Liver (tissue), 8 donors: ENCODE measurements at regions not wholly inside any gene's neighbourhood (a gene's known extent, or its start where the extent isn't known, plus 50 kb on each side); places are given as distances from the start of the nearest gene placed in this dataset.

Experiments
- DNase-seq: peaks from one replicate; pipeline ENCODE4 v3.0.0-alpha.2; 2017; ENCODE audit warnings: low spot score
- H3K27ac ChIP-seq, 2 donors: one replicate each; pipeline ENCODE4 v1.7.0; 2013; ENCODE audit warnings: inconsistent platforms in 2 of 2, low read length in 2 of 2, control low read depth in 1 of 2, low read depth in 1 of 2, mild to moderate bottlenecking in 1 of 2
- H3K27me3 ChIP-seq, 4 donors: one replicate each; pipeline versions ENCODE4 v1.6.1 to v1.7.0; 2013; ENCODE audit warnings: low read length in 3 of 4, inconsistent platforms in 1 of 4, mild to moderate bottlenecking in 1 of 4, moderate library complexity in 1 of 4; ENCODE audit not compliant: control insufficient read depth in 4 of 4, insufficient read depth in 4 of 4
- H3K36me3 ChIP-seq, 4 donors: one replicate each; pipeline versions ENCODE4 v1.6.1 to v1.7.0; 2013; ENCODE audit warnings: low read length in 3 of 4, mild to moderate bottlenecking in 3 of 4, low read depth in 1 of 4, moderate library complexity in 1 of 4; ENCODE audit not compliant: control insufficient read depth in 4 of 4, insufficient read depth in 3 of 4
- H3K4me1 ChIP-seq, 4 donors: one replicate each; pipeline versions ENCODE4 v1.6.1 to v1.7.0; 2013; ENCODE audit warnings: low read length in 3 of 4, mild to moderate bottlenecking in 3 of 4, moderate library complexity in 1 of 4; ENCODE audit not compliant: control insufficient read depth in 4 of 4, insufficient read depth in 4 of 4
- H3K4me3 ChIP-seq, 3 donors: one replicate each; pipeline versions ENCODE4 v1.6.1 to v1.7.0; 2013; ENCODE audit warnings: low read length in 3 of 3, control low read depth in 1 of 3, low read depth in 1 of 3, mild to moderate bottlenecking in 1 of 3
- H3K9ac ChIP-seq, 2 donors: one replicate each; pipeline ENCODE4 v1.7.0; 2013; ENCODE audit warnings: low read length in 2 of 2, mild to moderate bottlenecking in 2 of 2, moderate library complexity in 2 of 2, control low read depth in 1 of 2, low read depth in 1 of 2
- H3K9me3 ChIP-seq, 4 donors: one replicate each; pipeline versions ENCODE4 v1.6.1 to v1.7.0; 2013; ENCODE audit warnings: low read length in 3 of 4; ENCODE audit not compliant: control insufficient read depth in 4 of 4
- CTCF ChIP-seq: fragments of 150-350 bp; IDR thresholded peaks from 2 replicates; pipeline ENCODE4 v1.5.1; 2017; ENCODE audit warnings: improper control_type of control experiment, low read depth, low read length; ENCODE audit not compliant: missing input control
- EGR1 ChIP-seq, 2 donors: IDR thresholded peaks; 2 replicates each; pipeline ENCODE4 v1.6.1; 2016 to 2018; ENCODE audit warnings: antibody characterized with exemption in 2 of 2, low read depth in 2 of 2
- FOXA1 ChIP-seq: IDR thresholded peaks from 2 replicates; pipeline ENCODE4 v1.6.1; 2016; ENCODE audit warnings: antibody characterized with exemption
- FOXA2 ChIP-seq: IDR thresholded peaks from 2 replicates; pipeline ENCODE4 v1.6.1; 2016; ENCODE audit warnings: antibody characterized with exemption
- HNF4A ChIP-seq, 2 donors: conservative IDR thresholded peaks; 2 replicates each; pipeline ENCODE4 v1.6.1; 2016; ENCODE audit warnings: antibody characterized with exemption in 2 of 2, mild to moderate bottlenecking in 2 of 2
- HNF4G ChIP-seq: IDR thresholded peaks from 2 replicates; pipeline ENCODE4 v1.6.1; 2016; ENCODE audit warnings: antibody characterized with exemption
- JUND ChIP-seq, 2 donors: IDR thresholded peaks; 2 replicates each; pipeline ENCODE4 v1.6.1; 2016; ENCODE audit warnings: antibody characterized with exemption in 2 of 2
- MAX ChIP-seq: IDR thresholded peaks from 2 replicates; pipeline ENCODE4 v1.6.1; 2016; ENCODE audit warnings: antibody characterized with exemption
- NR2F2 ChIP-seq: IDR thresholded peaks from 2 replicates; pipeline ENCODE4 v1.6.1; 2016; ENCODE audit warnings: antibody characterized with exemption
- RAD21 ChIP-seq, 2 donors: IDR thresholded peaks; 2 replicates each; pipeline ENCODE4 v1.6.1; 2016; ENCODE audit warnings: antibody characterized with exemption in 2 of 2, mild to moderate bottlenecking in 2 of 2
- RXRA ChIP-seq, 2 donors: IDR thresholded peaks; 2 replicates each; pipeline ENCODE4 v1.6.1; 2017 to 2018; ENCODE audit warnings: antibody characterized with exemption in 2 of 2, mild to moderate bottlenecking in 1 of 2
- SP1 ChIP-seq: IDR thresholded peaks from 2 replicates; pipeline ENCODE4 v1.6.1; 2018; ENCODE audit warnings: antibody characterized with exemption, mild to moderate bottlenecking
- TAF1 ChIP-seq: conservative IDR thresholded peaks from 2 replicates; pipeline ENCODE4 v1.6.1; 2016; ENCODE audit warnings: antibody characterized with exemption, mild to moderate bottlenecking
- YY1 ChIP-seq: IDR thresholded peaks from 2 replicates; pipeline ENCODE4 v1.6.1; 2016; ENCODE audit warnings: antibody characterized with exemption, mild to moderate bottlenecking
- WGBS: extraction: QIAGEN DNeasy Blood & Tissue Kit; methylation state at CpG from one replicate; pipeline ENCODE4 v1.1.7; 2013; 5-methylcytosine and 5-hydroxymethylcytosine counted together
- TF ChIP-seq, protein P1 (sequence below): IDR thresholded peaks from 2 replicates; pipeline ENCODE4 v1.6.1; 2016; ENCODE audit warnings: antibody characterized with exemption
- TF ChIP-seq, protein P2 (sequence below): IDR thresholded peaks from 2 replicates; pipeline ENCODE4 v1.6.1; 2016; ENCODE audit warnings: antibody characterized with exemption, mild to moderate bottlenecking
- TF ChIP-seq, protein P3 (sequence below): IDR thresholded peaks from 2 replicates; pipeline ENCODE4 v1.6.1; 2016; ENCODE audit warnings: antibody characterized with exemption
- donor health status: healthy.
- donor health status: healthy.
- donor health status: healthy.
- donor health status: healthy.
- donor health status: healthy.

DNA sequence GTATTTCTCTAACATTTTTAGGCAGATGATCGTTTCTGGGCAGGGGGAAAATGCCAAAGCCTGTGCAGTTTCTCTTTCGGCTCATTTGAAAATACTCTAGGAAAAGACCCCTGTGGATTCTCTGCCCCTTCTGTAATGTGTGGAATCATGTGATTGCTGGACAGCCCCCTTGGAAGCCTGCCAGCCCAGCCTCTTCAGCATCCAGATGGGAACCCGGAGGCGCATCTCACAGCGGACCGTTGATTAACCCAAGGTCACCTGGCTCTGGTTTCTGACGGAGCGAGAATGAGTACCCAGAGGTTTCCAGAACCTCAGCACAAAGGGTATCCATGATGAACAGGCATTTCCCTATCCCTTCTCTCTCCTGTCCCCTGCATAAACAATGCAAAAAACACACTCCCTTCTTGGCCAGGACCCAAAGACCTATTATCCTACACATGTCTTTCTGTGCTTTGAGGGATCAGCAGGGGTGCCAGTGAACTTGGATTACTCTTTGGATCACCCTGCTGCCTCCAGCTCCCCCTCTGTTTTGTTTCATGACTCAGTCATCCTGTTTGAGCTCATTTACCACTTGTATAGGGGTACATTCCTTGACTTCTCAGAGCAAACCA, 957.1 kb upstream of the RBFOX1 start:
- DNase-seq: no peak
- H3K4me1 ChIP-seq: no peaks in the 10 kb centered on the region

More for the DNA sequence above, 957.1 kb upstream of the RBFOX1 start:
- peaks cover 2 to 9% (median 4%) of the 10 kb centered on the region in 4 donors for H3K9me3 ChIP-seq
- H3K36me3 ChIP-seq: no peaks in the 10 kb centered on the region
- H3K27ac ChIP-seq: no peak overlapping the region
- no peak overlapping the region for H3K4me3 ChIP-seq
- no peak overlapping the region for H3K9ac ChIP-seq
- peaks cover 0 to 3% (median 0%) of the 10 kb centered on the region in 4 donors for H3K27me3 ChIP-seq
- TF ChIP-seq RAD21 (IDR thresholded peaks at IDR 0.05): no peak
- TF ChIP-seq, protein P1, sequence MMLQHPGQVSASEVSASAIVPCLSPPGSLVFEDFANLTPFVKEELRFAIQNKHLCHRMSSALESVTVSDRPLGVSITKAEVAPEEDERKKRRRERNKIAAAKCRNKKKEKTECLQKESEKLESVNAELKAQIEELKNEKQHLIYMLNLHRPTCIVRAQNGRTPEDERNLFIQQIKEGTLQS: no peak
- no peak for TF ChIP-seq JUND (IDR thresholded peaks at IDR 0.05)
- no peak for TF ChIP-seq FOXA2
- no peak for TF ChIP-seq RXRA (IDR thresholded peaks at IDR 0.05)
- TF ChIP-seq, protein P2, sequence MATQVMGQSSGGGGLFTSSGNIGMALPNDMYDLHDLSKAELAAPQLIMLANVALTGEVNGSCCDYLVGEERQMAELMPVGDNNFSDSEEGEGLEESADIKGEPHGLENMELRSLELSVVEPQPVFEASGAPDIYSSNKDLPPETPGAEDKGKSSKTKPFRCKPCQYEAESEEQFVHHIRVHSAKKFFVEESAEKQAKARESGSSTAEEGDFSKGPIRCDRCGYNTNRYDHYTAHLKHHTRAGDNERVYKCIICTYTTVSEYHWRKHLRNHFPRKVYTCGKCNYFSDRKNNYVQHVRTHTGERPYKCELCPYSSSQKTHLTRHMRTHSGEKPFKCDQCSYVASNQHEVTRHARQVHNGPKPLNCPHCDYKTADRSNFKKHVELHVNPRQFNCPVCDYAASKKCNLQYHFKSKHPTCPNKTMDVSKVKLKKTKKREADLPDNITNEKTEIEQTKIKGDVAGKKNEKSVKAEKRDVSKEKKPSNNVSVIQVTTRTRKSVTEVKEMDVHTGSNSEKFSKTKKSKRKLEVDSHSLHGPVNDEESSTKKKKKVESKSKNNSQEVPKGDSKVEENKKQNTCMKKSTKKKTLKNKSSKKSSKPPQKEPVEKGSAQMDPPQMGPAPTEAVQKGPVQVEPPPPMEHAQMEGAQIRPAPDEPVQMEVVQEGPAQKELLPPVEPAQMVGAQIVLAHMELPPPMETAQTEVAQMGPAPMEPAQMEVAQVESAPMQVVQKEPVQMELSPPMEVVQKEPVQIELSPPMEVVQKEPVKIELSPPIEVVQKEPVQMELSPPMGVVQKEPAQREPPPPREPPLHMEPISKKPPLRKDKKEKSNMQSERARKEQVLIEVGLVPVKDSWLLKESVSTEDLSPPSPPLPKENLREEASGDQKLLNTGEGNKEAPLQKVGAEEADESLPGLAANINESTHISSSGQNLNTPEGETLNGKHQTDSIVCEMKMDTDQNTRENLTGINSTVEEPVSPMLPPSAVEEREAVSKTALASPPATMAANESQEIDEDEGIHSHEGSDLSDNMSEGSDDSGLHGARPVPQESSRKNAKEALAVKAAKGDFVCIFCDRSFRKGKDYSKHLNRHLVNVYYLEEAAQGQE: no peak
- TF ChIP-seq FOXA1: no peak
- TF ChIP-seq MAX: no peak
- no peak for TF ChIP-seq YY1
- TF ChIP-seq HNF4G: no peak
- TF ChIP-seq SP1: no peak
- no peak for TF ChIP-seq EGR1 (IDR thresholded peaks at IDR 0.05; ENCODE audit: low read depth in 2 of 2)
- no peak for TF ChIP-seq TAF1
- TF ChIP-seq, protein P3, sequence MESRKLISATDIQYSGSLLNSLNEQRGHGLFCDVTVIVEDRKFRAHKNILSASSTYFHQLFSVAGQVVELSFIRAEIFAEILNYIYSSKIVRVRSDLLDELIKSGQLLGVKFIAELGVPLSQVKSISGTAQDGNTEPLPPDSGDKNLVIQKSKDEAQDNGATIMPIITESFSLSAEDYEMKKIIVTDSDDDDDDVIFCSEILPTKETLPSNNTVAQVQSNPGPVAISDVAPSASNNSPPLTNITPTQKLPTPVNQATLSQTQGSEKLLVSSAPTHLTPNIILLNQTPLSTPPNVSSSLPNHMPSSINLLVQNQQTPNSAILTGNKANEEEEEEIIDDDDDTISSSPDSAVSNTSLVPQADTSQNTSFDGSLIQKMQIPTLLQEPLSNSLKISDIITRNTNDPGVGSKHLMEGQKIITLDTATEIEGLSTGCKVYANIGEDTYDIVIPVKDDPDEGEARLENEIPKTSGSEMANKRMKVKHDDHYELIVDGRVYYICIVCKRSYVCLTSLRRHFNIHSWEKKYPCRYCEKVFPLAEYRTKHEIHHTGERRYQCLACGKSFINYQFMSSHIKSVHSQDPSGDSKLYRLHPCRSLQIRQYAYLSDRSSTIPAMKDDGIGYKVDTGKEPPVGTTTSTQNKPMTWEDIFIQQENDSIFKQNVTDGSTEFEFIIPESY: no peak
- no peak for TF ChIP-seq NR2F2
- no peak for TF ChIP-seq CTCF
- no peak for TF ChIP-seq HNF4A (conservative IDR thresholded peaks at IDR 0.05)
- 48% methylated on average over 8 of the region's 8 CpGs for WGBS
